HG03196 (cell line): ENCODE measurements at regions not wholly inside any gene's neighbourhood (a gene's known extent, or its start where the extent isn't known, plus 50 kb on each side); places are given as distances from the start of the nearest gene placed in this dataset.
"Not testable (repeated sequence)": the region's sequence is repeated elsewhere in the genome, so short reads cannot be mapped to it uniquely, and the experiment has no call there.

Experiments
- ATAC-seq: cut with Tn5 transposase; IDR thresholded peaks from one replicate; pipeline ENCODE4 v1.9.1; 2021; ENCODE audit not compliant: unreplicated experiment

GRCh38 chr12:58068706-58069105 lies 127.3 kb downstream of the ATP23 start:
- no peak for ATAC-seq

GRCh38 chr12:58069268-58069963 lies 128.0 kb downstream of the ATP23 start:
- no peak for ATAC-seq

- ATAC-seq: no peak
Measured at GRCh38 chr12:58071994-58072393, 130.6 kb downstream of the ATP23 start.

- ATAC-seq: no peak
Measured at GRCh38 chr12:58074259-58074658, 132.9 kb downstream of the ATP23 start.

GRCh38 chr12:58079806-58080205 lies 138.4 kb downstream of the ATP23 start:
- ATAC-seq: no peak

GRCh38 chr12:58081488-58081887 lies 140.1 kb downstream of the ATP23 start:
- no peak for ATAC-seq

GRCh38 chr12:58082996-58083395 lies 141.6 kb downstream of the ATP23 start:
- no peak for ATAC-seq

- no peak for ATAC-seq
Measured at GRCh38 chr12:58086006-58086405, 144.6 kb downstream of the ATP23 start.

- ATAC-seq: no peak
Measured at GRCh38 chr12:58086930-58087329, 145.6 kb downstream of the ATP23 start.

GRCh38 chr12:58087423-58088127 lies 146.2 kb downstream of the ATP23 start:
- ATAC-seq: no peak

GRCh38 chr12:58089588-58089987 lies 148.2 kb downstream of the ATP23 start:
- no peak for ATAC-seq

GRCh38 chr12:58090685-58091084 lies 149.3 kb downstream of the ATP23 start:
- ATAC-seq: no peak

- ATAC-seq: no peak
Measured at GRCh38 chr12:58095002-58095401, 153.6 kb downstream of the ATP23 start.

- no peak for ATAC-seq
Measured at GRCh38 chr12:58097741-58098140, 156.4 kb downstream of the ATP23 start.

- no peak for ATAC-seq
Measured at GRCh38 chr12:58099476-58099875, 158.1 kb downstream of the ATP23 start.

- no peak for ATAC-seq
Measured at GRCh38 chr12:58104351-58104755, 163.0 kb downstream of the ATP23 start.

- no peak for ATAC-seq
Measured at GRCh38 chr12:58105225-58106119, 164.1 kb downstream of the ATP23 start.

- ATAC-seq: no peak
Measured at GRCh38 chr12:58106195-58106594, 164.8 kb downstream of the ATP23 start.

GRCh38 chr12:58117201-58117600 lies 175.8 kb downstream of the ATP23 start:
- ATAC-seq: no peak

GRCh38 chr12:58117667-58118066 lies 176.3 kb downstream of the ATP23 start:
- no peak for ATAC-seq

- not testable (repeated sequence) for ATAC-seq
Measured at GRCh38 chr12:58125761-58126160, 184.4 kb downstream of the ATP23 start.
